Keratinocyte (primary cell): ENCODE measurements at regions not wholly inside any gene's neighbourhood (a gene's known extent, or its start where the extent isn't known, plus 50 kb on each side); places are given as distances from the start of the nearest gene placed in this dataset.

ENCODE experiments used
- DNase-seq: peaks from one replicate; pipeline ENCODE4 v3.0.0-alpha.2; 2011; ENCODE audit warnings: low read depth, missing footprints, low spot score
- FAIRE-seq: peaks from 2 replicates; lab custom pipeline; 2011; peaks lifted over from hg19 to GRCh38; lab: Jason Lieb, UNC
- H2AFZ ChIP-seq: 2 replicates; pipeline ENCODE4 v1.6.0; 2012; ENCODE audit warnings: low read length, control low read depth, inconsistent platforms; ENCODE audit not compliant: control insufficient read depth
- H3K27ac ChIP-seq: 2 replicates; pipeline ENCODE4 v1.5.1; 2011; ENCODE audit warnings: low read length; ENCODE audit not compliant: control insufficient read depth, insufficient read depth
- H3K27me3 ChIP-seq: 3 replicates; pipeline ENCODE4 v1.6.0; 2011; ENCODE audit warnings: low read length; ENCODE audit not compliant: control insufficient read depth, insufficient read depth; ENCODE audit errors: extremely low read depth
- H3K36me3 ChIP-seq, 2 experiments: 2 replicates in 1 of 2; 3 replicates in 1 of 2; pipeline ENCODE4 v1.5.1; 2011; ENCODE audit warnings: low read length in 2 of 2, mild to moderate bottlenecking in 1 of 2; ENCODE audit not compliant: control insufficient read depth in 2 of 2, insufficient read depth in 2 of 2; ENCODE audit errors: extremely low read depth in 1 of 2
- H3K4me1 ChIP-seq: 3 replicates; pipeline ENCODE4 v1.5.1; 2011; ENCODE audit warnings: low read length; ENCODE audit not compliant: control insufficient read depth, insufficient read depth; ENCODE audit errors: extremely low read depth
- H3K4me2 ChIP-seq: 3 replicates; pipeline ENCODE4 v1.6.0; 2011; ENCODE audit warnings: low read depth, low read length; ENCODE audit not compliant: control insufficient read depth, insufficient read depth; ENCODE audit errors: extremely low read depth
- H3K4me3 ChIP-seq, 3 experiments: fragments of 200-600 bp in 1 of 3; sonication (generic) in 1 of 3; 2 replicates in 2 of 3; 3 replicates in 1 of 3; pipeline ENCODE4 v1.5.1; 2011 to 2016; ENCODE audit warnings: low read length in 3 of 3, mild to moderate bottlenecking in 3 of 3, control low read depth in 2 of 3, inconsistent platforms in 1 of 3, low read depth in 1 of 3, mixed read lengths in 1 of 3, mixed run types in 1 of 3, moderate library complexity in 1 of 3; ENCODE audit not compliant: control insufficient read depth in 2 of 3, insufficient read depth in 2 of 3; ENCODE audit errors: extremely low read depth in 1 of 3
- H3K79me2 ChIP-seq: 2 replicates; pipeline ENCODE4 v1.6.0; 2012; ENCODE audit warnings: low read length; ENCODE audit not compliant: control insufficient read depth, insufficient read depth
- H3K9ac ChIP-seq: 3 replicates; pipeline ENCODE4 v1.6.0; 2011; ENCODE audit warnings: low read length; ENCODE audit not compliant: control insufficient read depth, insufficient read depth; ENCODE audit errors: extremely low read depth
- H3K9me1 ChIP-seq: 3 replicates; pipeline ENCODE4 v1.6.0; 2011; ENCODE audit warnings: low read length; ENCODE audit not compliant: control insufficient read depth, insufficient read depth; ENCODE audit errors: extremely low read depth
- H3K9me3 ChIP-seq: 2 replicates; pipeline ENCODE4 v1.5.1; 2012; ENCODE audit warnings: low read depth, low read length; ENCODE audit not compliant: control insufficient read depth
- H4K20me1 ChIP-seq: 3 replicates; pipeline ENCODE4 v1.6.0; 2011; ENCODE audit warnings: low read length; ENCODE audit not compliant: control insufficient read depth, insufficient read depth; ENCODE audit errors: extremely low read depth
- CTCF ChIP-seq, 3 experiments: IDR thresholded peaks in 1 of 3; conservative IDR thresholded peaks in 1 of 3; optimal IDR thresholded peaks in 1 of 3; 2 replicates in 2 of 3; 3 replicates in 1 of 3; pipeline versions ENCODE3 to v1.5.1; 2011; ENCODE audit warnings: low read length in 3 of 3, mild to moderate bottlenecking in 3 of 3, moderate library complexity in 2 of 3, control low read depth in 1 of 3, inconsistent platforms in 1 of 3; ENCODE audit not compliant: insufficient read depth in 2 of 3; ENCODE audit errors: extremely low read depth in 1 of 3
- EZH2 ChIP-seq: IDR thresholded peaks from one replicate; pipeline ENCODE4 v1.6.1; 2012; ENCODE audit warnings: inconsistent platforms, mild to moderate bottlenecking, low read length, moderate library complexity
- dilution Hi-C: fragments of 300-500 bp; cut with MboI; formaldehyde crosslinking; loops from one replicate; pipeline ENCODE4 v1.7.0; 2020; ENCODE audit warnings: low sequenced_read_pairs; ENCODE audit not compliant: extremely low pct_ligation_motif_present

DNA sequence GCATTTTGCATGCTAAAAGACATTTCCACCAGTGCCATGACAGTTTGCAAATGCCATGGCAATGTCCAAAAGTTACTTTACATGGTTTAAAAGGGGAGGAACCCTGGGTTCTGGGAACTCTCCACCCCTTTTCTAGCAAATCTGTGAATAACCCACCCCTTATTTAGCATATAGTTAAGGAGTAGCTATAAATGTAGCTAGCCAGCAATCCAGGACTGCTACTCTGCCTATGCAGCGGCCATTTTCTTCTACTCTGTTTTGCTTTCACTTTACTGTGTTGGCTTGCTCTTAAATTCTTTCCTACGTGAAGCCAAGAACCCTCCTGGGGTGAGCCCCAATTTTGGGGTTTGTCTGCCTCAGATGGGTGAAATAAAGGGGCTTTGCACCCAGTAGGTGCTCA lies 141.0 kb downstream of the PTPN11 start:
- dilution Hi-C loops, result no loop called here

DNA sequence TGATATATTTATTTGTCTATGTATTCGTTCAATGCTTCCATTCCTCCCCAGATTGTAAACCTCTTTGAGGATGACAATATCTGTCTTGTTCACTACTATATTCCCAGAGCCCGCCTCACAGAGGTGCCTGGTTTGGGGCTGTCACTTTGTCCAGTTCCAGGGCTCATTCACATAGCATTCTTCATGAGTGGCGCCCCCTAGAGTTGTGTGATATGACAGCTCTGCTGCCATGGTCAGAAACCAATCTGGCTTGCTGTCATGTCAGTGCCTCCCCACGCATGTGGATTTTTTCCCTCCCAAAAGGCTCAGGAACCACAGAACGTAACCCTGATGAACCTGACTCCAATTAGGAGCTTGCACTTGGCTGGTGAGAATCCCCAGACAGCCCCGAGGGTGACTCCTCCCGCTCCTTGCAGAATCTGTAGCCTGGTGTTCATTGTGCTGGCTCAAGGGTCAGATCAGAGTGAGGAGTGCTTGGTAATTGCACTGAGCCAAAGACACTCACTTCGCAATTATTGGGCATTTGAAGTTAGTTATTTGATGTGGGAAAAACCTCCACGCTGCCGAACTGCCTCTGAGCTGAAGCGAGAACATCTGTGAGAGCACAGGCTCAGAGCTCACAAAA lies 145.5 kb downstream of the PTPN11 start:
- H3K4me1 ChIP-seq, result no peaks in the 10 kb centered on the region
- no peak overlapping the region for H3K4me3 ChIP-seq
- H3K27me3 ChIP-seq, result no peaks in the 10 kb centered on the region
- H3K4me2 ChIP-seq, result no peak overlapping the region
- no peaks in the 10 kb centered on the region for H3K9me3 ChIP-seq
- DNase-seq (no peak), FAIRE-seq (no peak)
- H4K20me1 ChIP-seq, result no peaks in the 10 kb centered on the region
- TF ChIP-seq EZH2 (no peak), CTCF (optimal IDR thresholded peaks at IDR 0.05 in 1 of 3, IDR thresholded peaks at IDR 0.05 in 1 of 3, conservative IDR thresholded peaks at IDR 0.05 in 1 of 3; ENCODE audit: extremely low read depth in 1 of 3, insufficient read depth in 2 of 3, low read length in 3 of 3) (peak in 1 of 3 experiments; percentile 21)
- H3K27ac ChIP-seq, result no peak overlapping the region
- H3K79me2 ChIP-seq, result no peaks in the 10 kb centered on the region
- H3K36me3 ChIP-seq, result no peaks in the 10 kb centered on the region
- H3K9me1 ChIP-seq, result no peaks in the 10 kb centered on the region
- dilution Hi-C loops, result no loop called here
- no peak overlapping the region for H2AFZ ChIP-seq
- H3K9ac ChIP-seq, result no peak overlapping the region

More for the DNA sequence above, 141.0 kb downstream of the PTPN11 start:
- no peaks in the 10 kb centered on the region for H3K79me2 ChIP-seq
- no peak overlapping the region for H3K9ac ChIP-seq
- H3K27me3 ChIP-seq, result no peaks in the 10 kb centered on the region
- H3K4me1 ChIP-seq, result no peaks in the 10 kb centered on the region
- no peaks in the 10 kb centered on the region for H3K9me1 ChIP-seq
- no peak overlapping the region for H2AFZ ChIP-seq
- no peak overlapping the region for H3K27ac ChIP-seq
- TF ChIP-seq EZH2 (no peak), CTCF (optimal IDR thresholded peaks at IDR 0.05 in 1 of 3, IDR thresholded peaks at IDR 0.05 in 1 of 3, conservative IDR thresholded peaks at IDR 0.05 in 1 of 3; ENCODE audit: extremely low read depth in 1 of 3, insufficient read depth in 2 of 3, low read length in 3 of 3) (no peak)
- H4K20me1 ChIP-seq, result no peaks in the 10 kb centered on the region
- no peaks in the 10 kb centered on the region for H3K36me3 ChIP-seq
- no peak for FAIRE-seq
- DNase-seq, result no peak
- no peak overlapping the region for H3K4me3 ChIP-seq
- no peak overlapping the region for H3K4me2 ChIP-seq
- H3K9me3 ChIP-seq, result no peaks in the 10 kb centered on the region
